OCI-LY3 (cell line): ENCODE measurements at regions not wholly inside any gene's neighbourhood (a gene's known extent, or its start where the extent isn't known, plus 50 kb on each side); places are given as distances from the start of the nearest gene placed in this dataset.

Experiments
- H2AFZ ChIP-seq: fragments of 200-600, 300-600 bp; shearing (Covaris generic); 2 replicates; pipeline ENCODE4 v1.6.0; 2014; ENCODE audit warnings: antibody characterized with exemption, low read depth, low read length
- H3K27ac ChIP-seq: fragments of 200-600, 300-600 bp; sonication (generic); 2 replicates; pipeline ENCODE4 v1.5.1; 2014; ENCODE audit warnings: mild to moderate bottlenecking, low read length, moderate library complexity, mixed read lengths
- H3K27me3 ChIP-seq: fragments of 200-600, 300-600 bp; sonication (generic); 2 replicates; pipeline ENCODE4 v1.6.1; 2014; ENCODE audit warnings: low read depth, low read length, mixed read lengths
- H3K36me3 ChIP-seq: fragments of 200-600, 300-600 bp; sonication (generic); replicated peaks from 2 replicates; pipeline ENCODE3; 2014; ENCODE audit warnings: low read depth, low read length, mixed read lengths
- H3K4me1 ChIP-seq: fragments of 300-600, 200-600 bp; sonication (generic); 2 replicates; pipeline ENCODE4 v1.6.1; 2014; ENCODE audit warnings: low read length, mixed read lengths
- H3K4me2 ChIP-seq: fragments of 200-600, 300-600 bp; sonication (generic); 2 replicates; pipeline ENCODE4 v1.6.1; 2014; ENCODE audit warnings: low read length, mixed read lengths
- H3K4me3 ChIP-seq: fragments of 300-600, 200-600 bp; sonication (generic); 2 replicates; pipeline ENCODE4 v1.5.1; 2014; ENCODE audit warnings: antibody characterized with exemption, mild to moderate bottlenecking, low read length, moderate library complexity
- H3K79me2 ChIP-seq: fragments of 300-600, 200-600 bp; shearing (Covaris generic); 2 replicates; pipeline ENCODE4 v1.6.1; 2014; ENCODE audit warnings: mild to moderate bottlenecking, low read length, mixed read lengths
- H3K9ac ChIP-seq: fragments of 300-600, 200-600 bp; shearing (Covaris generic); 2 replicates; pipeline ENCODE4 v1.6.0; 2014; ENCODE audit warnings: mild to moderate bottlenecking, low read length, moderate library complexity
- H3K9me3 ChIP-seq: fragments of 200-600, 300-600 bp; shearing (Covaris generic); 2 replicates; pipeline ENCODE4 v1.6.1; 2014; ENCODE audit warnings: low read length, mixed read lengths; ENCODE audit not compliant: insufficient read depth
- H4K20me1 ChIP-seq: fragments of 200-600, 300-600 bp; sonication (generic); 2 replicates; pipeline ENCODE4 v1.6.1; 2016; ENCODE audit warnings: low read length, mixed read lengths; ENCODE audit not compliant: insufficient read depth
- CTCF ChIP-seq: fragments of 200-600, 300-600 bp; sonication (generic); IDR thresholded peaks from 2 replicates; pipeline ENCODE4 v1.5.1; 2014; ENCODE audit warnings: antibody characterized with exemption, low read length, low read depth
- EZH2phosphoT487 ChIP-seq: fragments of 200-600 bp; shearing (Covaris generic); IDR thresholded peaks from 2 replicates; pipeline ENCODE4 v1.6.1; 2018; ENCODE audit warnings: antibody characterized with exemption, mixed run types, low read depth

- TF ChIP-seq EZH2phosphoT487 (no peak), CTCF (no peak)
- no peaks in the 10 kb centered on the region; the same call in 1 of the 2 replicates for H3K27me3 ChIP-seq
- no peaks in the 10 kb centered on the region for H3K4me1 ChIP-seq
- no peaks in the 10 kb centered on the region for H4K20me1 ChIP-seq
- no peak overlapping the region for H3K4me3 ChIP-seq
- no peak overlapping the region for H3K4me2 ChIP-seq
- H3K79me2 ChIP-seq = no peaks in the 10 kb centered on the region
- no peak overlapping the region for H3K27ac ChIP-seq
- H3K36me3 ChIP-seq = no peaks in the 10 kb centered on the region
- no peak overlapping the region for H2AFZ ChIP-seq
- no peaks in the 10 kb centered on the region for H3K9me3 ChIP-seq
- no peak overlapping the region for H3K9ac ChIP-seq
Observed at GRCh38 chr6:110049696-110050439, 71.8 kb downstream of the GPR6 start.
